ENCODE measurements at regions not wholly inside any gene's neighbourhood (a gene's known extent, or its start where the extent isn't known, plus 50 kb on each side); places are given as distances from the start of the nearest gene placed in this dataset.

- TF ChIP-seq HNF4A (conservative IDR thresholded peaks at IDR 0.05): no peak
- TF ChIP-seq, protein P1, sequence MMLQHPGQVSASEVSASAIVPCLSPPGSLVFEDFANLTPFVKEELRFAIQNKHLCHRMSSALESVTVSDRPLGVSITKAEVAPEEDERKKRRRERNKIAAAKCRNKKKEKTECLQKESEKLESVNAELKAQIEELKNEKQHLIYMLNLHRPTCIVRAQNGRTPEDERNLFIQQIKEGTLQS (IDR thresholded peaks at IDR 0.05): no peak
- no peak for TF ChIP-seq RXRA (IDR thresholded peaks at IDR 0.05)
- no peak for TF ChIP-seq GABPA (IDR thresholded peaks at IDR 0.05 in 1 of 2, conservative IDR thresholded peaks at IDR 0.05 in 1 of 2)
- no peak for TF ChIP-seq FOXA2 (IDR thresholded peaks at IDR 0.05)
- no peak for TF ChIP-seq MAX (IDR thresholded peaks at IDR 0.05)
- TF ChIP-seq SP1 (IDR thresholded peaks at IDR 0.05): no peak
- no peak for TF ChIP-seq JUND (IDR thresholded peaks at IDR 0.05)
- no peak for TF ChIP-seq TAF1 (conservative IDR thresholded peaks at IDR 0.05)
- Histone ChIP-seq H3K9me3 (ENCODE audit: control insufficient read depth in 4 of 4, low read length in 3 of 4) (no peaks in the 10 kb centered on the region), H3K4me3 (ENCODE audit: low read depth in 1 of 3, low read length in 3 of 3) (no peak overlapping the region), H3K27ac (ENCODE audit: low read depth in 1 of 2, low read length in 2 of 2) (no peak overlapping the region), H3K27me3 (ENCODE audit: control insufficient read depth in 4 of 4, insufficient read depth in 4 of 4, low read length in 3 of 4) (no peaks in the 10 kb centered on the region), H3K9ac (ENCODE audit: low read depth in 1 of 2, low read length in 2 of 2) (no peak overlapping the region), H3K36me3 (ENCODE audit: control insufficient read depth in 4 of 4, insufficient read depth in 3 of 4, low read depth in 1 of 4, low read length in 3 of 4) (no peaks in the 10 kb centered on the region), H3K4me1 (ENCODE audit: control insufficient read depth in 4 of 4, insufficient read depth in 4 of 4, low read length in 3 of 4) (no peaks in the 10 kb centered on the region)
- no peak for DNase-seq (ENCODE audit: low spot score)
- WGBS: 86% methylated on average over 2 of the region's 2 CpGs
Observed at GRCh38 chr11:80620867-80621266, 1180.0 kb upstream of the TENM4 start.

DNA sequence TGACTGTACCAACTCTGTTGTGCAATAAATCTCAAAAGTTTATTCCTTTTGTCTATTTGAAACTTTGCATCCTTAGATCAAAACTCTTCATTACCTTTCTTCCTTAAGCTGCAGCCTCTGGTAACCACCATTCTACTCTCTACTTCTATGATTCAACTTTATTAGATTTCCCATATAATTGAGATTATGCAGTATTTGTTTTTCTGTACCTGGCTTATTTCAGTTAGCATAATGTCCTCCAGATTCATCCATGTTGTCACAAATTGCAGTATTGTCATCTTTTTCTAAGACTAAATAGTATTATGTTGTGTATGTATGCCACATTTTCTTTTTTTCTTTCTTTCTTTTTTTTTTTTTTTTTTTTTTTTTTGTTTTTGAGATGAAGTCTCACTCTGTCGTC is 1176.3 kb upstream of the TENM4 start:
- whole genome bisulfite sequencing: 74% methylated on average over 1 of the region's 1 CpG
- DNase-seq (ENCODE audit: low spot score): no peak
- no peaks in the 10 kb centered on the region for H3K4me1 ChIP-seq (ENCODE audit: control insufficient read depth in 4 of 4, insufficient read depth in 4 of 4, low read length in 3 of 4)
- no peak overlapping the region for H3K4me3 ChIP-seq (ENCODE audit: low read depth in 1 of 3, low read length in 3 of 3)
- H3K9ac ChIP-seq (ENCODE audit: low read depth in 1 of 2, low read length in 2 of 2): no peak overlapping the region
- no peak overlapping the region for H3K27ac ChIP-seq (ENCODE audit: low read depth in 1 of 2, low read length in 2 of 2)
- H3K9me3 ChIP-seq (ENCODE audit: control insufficient read depth in 4 of 4, low read length in 3 of 4): no peaks in the 10 kb centered on the region
- TF ChIP-seq, protein P1 (IDR thresholded peaks at IDR 0.05): no peak
- TF ChIP-seq HNF4G (IDR thresholded peaks at IDR 0.05) (no peak), EGR1 (IDR thresholded peaks at IDR 0.05; ENCODE audit: low read depth in 2 of 2) (no peak), MAX (IDR thresholded peaks at IDR 0.05) (no peak), CTCF (IDR thresholded peaks at IDR 0.05; ENCODE audit: low read depth, low read length, missing input control) (no peak), YY1 (IDR thresholded peaks at IDR 0.05) (no peak), NR2F2 (IDR thresholded peaks at IDR 0.05) (no peak), HNF4A (conservative IDR thresholded peaks at IDR 0.05) (no peak), GABPA (IDR thresholded peaks at IDR 0.05 in 1 of 2, conservative IDR thresholded peaks at IDR 0.05 in 1 of 2) (no peak), FOXA2 (IDR thresholded peaks at IDR 0.05) (no peak), SP1 (IDR thresholded peaks at IDR 0.05) (no peak), RAD21 (IDR thresholded peaks at IDR 0.05) (no peak), ZBTB33 (IDR thresholded peaks at IDR 0.05) (no peak), FOXA1 (IDR thresholded peaks at IDR 0.05) (no peak)
- TF ChIP-seq, protein P2, sequence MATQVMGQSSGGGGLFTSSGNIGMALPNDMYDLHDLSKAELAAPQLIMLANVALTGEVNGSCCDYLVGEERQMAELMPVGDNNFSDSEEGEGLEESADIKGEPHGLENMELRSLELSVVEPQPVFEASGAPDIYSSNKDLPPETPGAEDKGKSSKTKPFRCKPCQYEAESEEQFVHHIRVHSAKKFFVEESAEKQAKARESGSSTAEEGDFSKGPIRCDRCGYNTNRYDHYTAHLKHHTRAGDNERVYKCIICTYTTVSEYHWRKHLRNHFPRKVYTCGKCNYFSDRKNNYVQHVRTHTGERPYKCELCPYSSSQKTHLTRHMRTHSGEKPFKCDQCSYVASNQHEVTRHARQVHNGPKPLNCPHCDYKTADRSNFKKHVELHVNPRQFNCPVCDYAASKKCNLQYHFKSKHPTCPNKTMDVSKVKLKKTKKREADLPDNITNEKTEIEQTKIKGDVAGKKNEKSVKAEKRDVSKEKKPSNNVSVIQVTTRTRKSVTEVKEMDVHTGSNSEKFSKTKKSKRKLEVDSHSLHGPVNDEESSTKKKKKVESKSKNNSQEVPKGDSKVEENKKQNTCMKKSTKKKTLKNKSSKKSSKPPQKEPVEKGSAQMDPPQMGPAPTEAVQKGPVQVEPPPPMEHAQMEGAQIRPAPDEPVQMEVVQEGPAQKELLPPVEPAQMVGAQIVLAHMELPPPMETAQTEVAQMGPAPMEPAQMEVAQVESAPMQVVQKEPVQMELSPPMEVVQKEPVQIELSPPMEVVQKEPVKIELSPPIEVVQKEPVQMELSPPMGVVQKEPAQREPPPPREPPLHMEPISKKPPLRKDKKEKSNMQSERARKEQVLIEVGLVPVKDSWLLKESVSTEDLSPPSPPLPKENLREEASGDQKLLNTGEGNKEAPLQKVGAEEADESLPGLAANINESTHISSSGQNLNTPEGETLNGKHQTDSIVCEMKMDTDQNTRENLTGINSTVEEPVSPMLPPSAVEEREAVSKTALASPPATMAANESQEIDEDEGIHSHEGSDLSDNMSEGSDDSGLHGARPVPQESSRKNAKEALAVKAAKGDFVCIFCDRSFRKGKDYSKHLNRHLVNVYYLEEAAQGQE (IDR thresholded peaks at IDR 0.05): no peak
- H3K27me3 ChIP-seq (ENCODE audit: control insufficient read depth in 4 of 4, insufficient read depth in 4 of 4, low read length in 3 of 4): no peaks in the 10 kb centered on the region
- no peaks in the 10 kb centered on the region for H3K36me3 ChIP-seq (ENCODE audit: control insufficient read depth in 4 of 4, insufficient read depth in 3 of 4, low read depth in 1 of 4, low read length in 3 of 4)

Data from liver (tissue), 8 donors.